ENCODE measurements at regions not wholly inside any gene's neighbourhood (a gene's known extent, or its start where the extent isn't known, plus 50 kb on each side); places are given as distances from the start of the nearest gene placed in this dataset.

- DNase-seq (no peak), ATAC-seq (ENCODE audit: low read depth) (no peak)
- no peak overlapping the region for H2BK120ac ChIP-seq (ENCODE audit: low read depth, low read length)
- no peaks in the 10 kb centered on the region for H3K27me3 ChIP-seq (ENCODE audit: control insufficient read depth, insufficient read depth, low read length)
- H3K9ac ChIP-seq (ENCODE audit: low read depth, low read length), result no peak overlapping the region
- H3K79me1 ChIP-seq (ENCODE audit: low read depth in 1 of 2, low read length in 2 of 2), result no peaks in the 10 kb centered on the region
- no TSS peak for BruUV-seq (replicated peaks)
- H2AFZ ChIP-seq (replicated peaks; ENCODE audit: low read length, poor library complexity), result no peak overlapping the region
- H3K9me3 ChIP-seq (ENCODE audit: control insufficient read depth, insufficient read depth, low read length), result no peaks in the 10 kb centered on the region
- no peak overlapping the region for H2BK20ac ChIP-seq (ENCODE audit: low read depth, low read length)
- CTCF ChIA-PET, result no interaction called here
- H3K27ac ChIP-seq (ENCODE audit: insufficient read depth, low read length), result no peak overlapping the region
- no peak overlapping the region for H2AK9ac ChIP-seq (replicated peaks; ENCODE audit: low read depth, low read length, poor library complexity)
- H3K4me2 ChIP-seq (ENCODE audit: low read depth, low read length), result no peak overlapping the region
- POLR2A ChIA-PET (ENCODE audit: unreplicated experiment), result no interaction called here
- no peak for TF ChIP-seq MAFK (IDR thresholded peaks at IDR 0.05; ENCODE audit: low read depth, low read length)
- TF ChIP-seq FOS (IDR thresholded peaks at IDR 0.05; ENCODE audit: low read depth, low read length), result no peak
- no peak for TF ChIP-seq MAZ (IDR thresholded peaks at IDR 0.05; ENCODE audit: borderline replicate concordance, low read depth, low read length)
- no peak for TF ChIP-seq BHLHE40 (IDR thresholded peaks at IDR 0.05; ENCODE audit: low read depth, low read length)
- TF ChIP-seq SMC3 (IDR thresholded peaks at IDR 0.05; ENCODE audit: low read depth, low read length), result no peak
- no peak for TF ChIP-seq CTCF (conservative IDR thresholded peaks at IDR 0.05; ENCODE audit: low read depth, low read length)
- no peak for TF ChIP-seq CEBPB (IDR thresholded peaks at IDR 0.05; ENCODE audit: low read depth, low read length)
- no peak for TF ChIP-seq POLR2A (IDR thresholded peaks at IDR 0.05; ENCODE audit: low read depth, low read length)
- TF ChIP-seq CHD1 (IDR thresholded peaks at IDR 0.05; ENCODE audit: low read depth, low read length), result no peak
- no peak for TF ChIP-seq RCOR1 (IDR thresholded peaks at IDR 0.05; ENCODE audit: insufficient replicate concordance, low read length)
- TF ChIP-seq RAD21 (IDR thresholded peaks at IDR 0.05; ENCODE audit: low read length), result no peak
- TF ChIP-seq ELK1 (IDR thresholded peaks at IDR 0.05; ENCODE audit: borderline replicate concordance, low read depth, low read length), result no peak
- intact Hi-C loops (cut with micrococcal nuclease), result no loop called here
- dilution Hi-C loops (cut with HindIII; ENCODE audit: low sequenced_read_pairs, unreplicated experiment), result no loop called here
- no peaks in the 10 kb centered on the region for H3K9me1 ChIP-seq (ENCODE audit: insufficient read depth, low read length)
- H3K36me3 ChIP-seq (ENCODE audit: control insufficient read depth, insufficient read depth, low read length), result no peaks in the 10 kb centered on the region
- no peak overlapping the region for H2BK5ac ChIP-seq (ENCODE audit: low read depth, low read length, poor library complexity, severe bottlenecking)
- no peak overlapping the region for H3K18ac ChIP-seq (ENCODE audit: low read depth, low read length)
- no peaks in the 10 kb centered on the region for H3K4me1 ChIP-seq (ENCODE audit: control insufficient read depth, insufficient read depth, low read length)
- no peak overlapping the region for H2AK5ac ChIP-seq (ENCODE audit: low read depth, low read length)
- in situ Hi-C loops (cut with MboI; ENCODE audit: low sequenced_read_pairs), result no loop called here
- H3K4me3 ChIP-seq (ENCODE audit: insufficient read depth, low read depth, low read length), result no peak overlapping the region
- no peak overlapping the region for H3K23ac ChIP-seq (ENCODE audit: low read depth, low read length)
- H3K14ac ChIP-seq (replicated peaks; ENCODE audit: low read depth, low read length), result no peak overlapping the region
- no peaks in the 10 kb centered on the region for H4K20me1 ChIP-seq (ENCODE audit: insufficient read depth, low read length)
- H4K5ac ChIP-seq (ENCODE audit: low read depth, low read length), result no peak overlapping the region
- H2BK15ac ChIP-seq (ENCODE audit: low read depth, low read length), result no peak overlapping the region
- H3K56ac ChIP-seq (ENCODE audit: extremely low read depth, insufficient read depth, low read length), result no peak overlapping the region
- H4K91ac ChIP-seq (ENCODE audit: insufficient read depth, low read depth, low read length), result no peak overlapping the region
- no peak overlapping the region for H3K4ac ChIP-seq (ENCODE audit: low read depth, low read length)
- no peak overlapping the region for H4K8ac ChIP-seq (ENCODE audit: low read depth in 2 of 2, low read length in 2 of 2)
Measured at GRCh38 chr16:51040637-51041036, 110.4 kb downstream of the SALL1 start.

Measured in IMR-90 (cell line).